NCI-H1092 (cell line): ENCODE measurements at regions not wholly inside any gene's neighbourhood (a gene's known extent, or its start where the extent isn't known, plus 50 kb on each side); places are given as distances from the start of the nearest gene placed in this dataset.

ENCODE experiments used
- DNase-seq: peaks from one replicate; lab custom pipeline; 2025; lab: John Stamatoyannopoulos, UW

DNA sequence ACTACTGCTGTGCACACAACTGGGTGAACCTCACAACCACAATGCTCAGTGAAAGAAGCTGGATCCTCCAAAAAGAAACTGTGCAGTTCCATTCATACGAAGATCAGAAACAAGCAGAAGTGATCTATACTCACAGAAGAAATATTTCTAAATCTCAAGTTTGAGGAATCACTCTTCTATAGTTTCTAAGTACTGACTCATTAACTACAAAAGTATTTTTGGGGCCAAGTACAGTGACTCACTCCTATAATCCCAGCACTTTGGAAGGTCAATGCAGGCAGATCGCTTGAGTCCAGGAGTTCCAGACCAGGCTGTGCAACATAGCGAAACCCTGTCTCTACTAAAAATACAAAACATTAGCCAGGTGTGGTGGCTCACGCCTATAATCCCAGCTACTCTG lies 51.3 kb upstream of the RELL1 start:
- DNase-seq: no peak
